Uterus (tissue), 2 donors: ENCODE measurements at regions not wholly inside any gene's neighbourhood (a gene's known extent, or its start where the extent isn't known, plus 50 kb on each side); places are given as distances from the start of the nearest gene placed in this dataset.

Experiments
- CTCF ChIP-seq, 4 experiments: fragments of 200-600 bp in 2 of 4; fragments of 450-650 bp in 2 of 4; sonication (generic) in 2 of 4; IDR thresholded peaks; one replicate each; pipeline ENCODE4 v1.5.1; 2016 to 2019; ENCODE audit warnings: antibody characterized with exemption in 4 of 4, mild to moderate bottlenecking in 2 of 4, moderate library complexity in 1 of 4
- POLR2A ChIP-seq, 2 donors: fragments of 450-650 bp; IDR thresholded peaks; one replicate each; pipeline ENCODE4 v1.6.1; 2016; ENCODE audit warnings: antibody characterized with exemption in 2 of 2, mild to moderate bottlenecking in 1 of 2, moderate library complexity in 1 of 2

- TF ChIP-seq CTCF (IDR thresholded peaks at IDR 0.05): no peak
- no peak for TF ChIP-seq POLR2A (IDR thresholded peaks at IDR 0.05)
These were observed 228.7 kb downstream of the ANXA1 start for GRCh38 chr9:73380411-73380810.
